T-helper 2 cell treated with Interferon-gamma antibody and Interleukin-4, amounts not matched to agents 100 ng/mL and 5 ng/mL, for 36 hours (primary cell): ENCODE measurements at regions not wholly inside any gene's neighbourhood (a gene's known extent, or its start where the extent isn't known, plus 50 kb on each side); places are given as distances from the start of the nearest gene placed in this dataset.

Experiments
- intact Hi-C: fragments of 100-400 bp; cut with micrococcal nuclease; formaldehyde crosslinking; loops from one replicate; pipeline ENCODE4 v1.15.1; 2023

GRCh38 chr13:85108356-85108755 lies 690.9 kb downstream of the SLITRK6 start:
- intact Hi-C loops = no loop called here

GRCh38 chr13:85099245-85099644 lies 700.0 kb downstream of the SLITRK6 start:
- intact Hi-C loops = no loop called here

- intact Hi-C loops = no loop called here
These were observed 703.6 kb downstream of the SLITRK6 start for GRCh38 chr13:85095418-85096272.

- intact Hi-C loops = no loop called here
These were observed 705.4 kb downstream of the SLITRK6 start for GRCh38 chr13:85093808-85094207.

GRCh38 chr13:85091631-85092234 lies 707.5 kb downstream of the SLITRK6 start:
- intact Hi-C loops = no loop called here

- intact Hi-C loops = no loop called here
These were observed 710.0 kb downstream of the SLITRK6 start for GRCh38 chr13:85089186-85089585.

- intact Hi-C loops = no loop called here
These were observed 718.5 kb downstream of the SLITRK6 start for GRCh38 chr13:85080691-85081090.

GRCh38 chr13:85076343-85076742 lies 722.9 kb downstream of the SLITRK6 start:
- intact Hi-C loops = no loop called here

GRCh38 chr13:85074543-85075313 lies 724.5 kb downstream of the SLITRK6 start:
- intact Hi-C loops = no loop called here

- intact Hi-C loops = no loop called here
These were observed 731.0 kb downstream of the SLITRK6 start for GRCh38 chr13:85068231-85068630.

GRCh38 chr13:85040215-85040614 lies 759.0 kb downstream of the SLITRK6 start:
- intact Hi-C loops = no loop called here

GRCh38 chr13:85031771-85032170 lies 767.4 kb downstream of the SLITRK6 start:
- intact Hi-C loops = no loop called here

- intact Hi-C loops = no loop called here
These were observed 771.2 kb downstream of the SLITRK6 start for GRCh38 chr13:85028035-85028434.

- intact Hi-C loops = no loop called here
These were observed 780.1 kb downstream of the SLITRK6 start for GRCh38 chr13:85019121-85019520.

- intact Hi-C loops = no loop called here
These were observed 786.2 kb downstream of the SLITRK6 start for GRCh38 chr13:85013006-85013405.

GRCh38 chr13:85009447-85009846 lies 789.8 kb downstream of the SLITRK6 start:
- intact Hi-C loops = no loop called here

- intact Hi-C loops = no loop called here
These were observed 800.0 kb downstream of the SLITRK6 start for GRCh38 chr13:84999252-84999651.

GRCh38 chr13:84998681-84999080 lies 800.5 kb downstream of the SLITRK6 start:
- intact Hi-C loops = no loop called here

GRCh38 chr13:84997858-84998257 lies 801.4 kb downstream of the SLITRK6 start:
- intact Hi-C loops = no loop called here

- intact Hi-C loops = no loop called here
These were observed 804.6 kb downstream of the SLITRK6 start for GRCh38 chr13:84994582-84994981.

GRCh38 chr13:84985860-84986259 lies 813.4 kb downstream of the SLITRK6 start:
- intact Hi-C loops = no loop called here

- intact Hi-C loops = no loop called here
These were observed 815.9 kb downstream of the SLITRK6 start for GRCh38 chr13:84983321-84983720.
